Right lobe of liver (tissue), 4 donors: ENCODE measurements at regions not wholly inside any gene's neighbourhood (a gene's known extent, or its start where the extent isn't known, plus 50 kb on each side); places are given as distances from the start of the nearest gene placed in this dataset.

Source experiments
- POLR2A ChIP-seq: fragments of 450-650 bp; IDR thresholded peaks from one replicate; pipeline ENCODE4 v1.6.1; 2017; ENCODE audit warnings: antibody characterized with exemption, mild to moderate bottlenecking
- TF ChIP-seq, protein P1 (sequence below), 4 donors: fragments of 200-600 bp in 3 of 4; fragments of 450-650 bp in 1 of 4; IDR thresholded peaks; one replicate each; pipeline versions ENCODE4 v1.5.1 to v1.8.0; 2016 to 2022; ENCODE audit warnings: antibody characterized with exemption in 4 of 4, mild to moderate bottlenecking in 2 of 4
- donor health status: DM: no; HTN: no; CAD: no.
- donor health status: DM: no; HTN: no; CAD: no.
- donor health status: DM: no; HTN: yes; CAD: no.

DNA sequence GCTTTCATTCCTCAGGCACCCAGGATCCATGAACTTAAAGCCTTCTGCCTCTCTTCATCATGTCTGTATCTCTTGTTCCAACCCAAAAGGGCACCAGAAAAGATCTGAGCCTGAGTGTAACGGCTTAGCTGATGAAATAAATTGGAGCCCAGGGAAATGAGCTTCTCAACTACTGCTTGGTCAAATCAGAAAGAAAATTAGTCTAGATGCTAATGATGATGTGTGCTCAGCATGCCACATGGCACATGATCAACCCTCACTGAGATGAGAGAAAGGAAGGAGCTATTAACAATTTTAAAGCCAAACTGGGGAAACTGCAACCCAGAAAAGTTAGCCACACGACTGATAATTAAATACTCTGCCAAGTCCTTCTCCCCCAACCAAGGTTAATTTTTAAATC is 325.7 kb downstream of the CNTN3 start:
- TF ChIP-seq, protein P1, sequence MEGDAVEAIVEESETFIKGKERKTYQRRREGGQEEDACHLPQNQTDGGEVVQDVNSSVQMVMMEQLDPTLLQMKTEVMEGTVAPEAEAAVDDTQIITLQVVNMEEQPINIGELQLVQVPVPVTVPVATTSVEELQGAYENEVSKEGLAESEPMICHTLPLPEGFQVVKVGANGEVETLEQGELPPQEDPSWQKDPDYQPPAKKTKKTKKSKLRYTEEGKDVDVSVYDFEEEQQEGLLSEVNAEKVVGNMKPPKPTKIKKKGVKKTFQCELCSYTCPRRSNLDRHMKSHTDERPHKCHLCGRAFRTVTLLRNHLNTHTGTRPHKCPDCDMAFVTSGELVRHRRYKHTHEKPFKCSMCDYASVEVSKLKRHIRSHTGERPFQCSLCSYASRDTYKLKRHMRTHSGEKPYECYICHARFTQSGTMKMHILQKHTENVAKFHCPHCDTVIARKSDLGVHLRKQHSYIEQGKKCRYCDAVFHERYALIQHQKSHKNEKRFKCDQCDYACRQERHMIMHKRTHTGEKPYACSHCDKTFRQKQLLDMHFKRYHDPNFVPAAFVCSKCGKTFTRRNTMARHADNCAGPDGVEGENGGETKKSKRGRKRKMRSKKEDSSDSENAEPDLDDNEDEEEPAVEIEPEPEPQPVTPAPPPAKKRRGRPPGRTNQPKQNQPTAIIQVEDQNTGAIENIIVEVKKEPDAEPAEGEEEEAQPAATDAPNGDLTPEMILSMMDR (IDR thresholded peaks at IDR 0.05): no peak
- TF ChIP-seq POLR2A: no peak
